ENCODE measurements at regions not wholly inside any gene's neighbourhood (a gene's known extent, or its start where the extent isn't known, plus 50 kb on each side); places are given as distances from the start of the nearest gene placed in this dataset.
"Not testable (repeated sequence)": the region's sequence is repeated elsewhere in the genome, so short reads cannot be mapped to it uniquely, and the experiment has no call there.

- in situ Hi-C loops (cut with MboI; ENCODE audit: low sequenced_read_pairs), result no loop called here
These were observed 136.9 kb upstream of the RFX3 start for GRCh38 chr9:3662671-3663070.

- in situ Hi-C loops (cut with MboI; ENCODE audit: low sequenced_read_pairs), result no loop called here
These were observed 135.1 kb upstream of the RFX3 start for GRCh38 chr9:3660936-3661335.

- in situ Hi-C loops (cut with MboI; ENCODE audit: low sequenced_read_pairs), result no loop called here
These were observed 133.8 kb upstream of the RFX3 start for GRCh38 chr9:3659647-3660046.

- in situ Hi-C loops (cut with MboI; ENCODE audit: low sequenced_read_pairs), result no loop called here
These were observed 133.2 kb upstream of the RFX3 start for GRCh38 chr9:3658964-3659363.

GRCh38 chr9:3656224-3656623 is 130.4 kb upstream of the RFX3 start:
- in situ Hi-C loops (cut with MboI; ENCODE audit: low sequenced_read_pairs), result no loop called here

GRCh38 chr9:3650994-3651622 is 125.3 kb upstream of the RFX3 start:
- in situ Hi-C loops (cut with MboI; ENCODE audit: low sequenced_read_pairs), result no loop called here

- in situ Hi-C loops (cut with MboI; ENCODE audit: low sequenced_read_pairs), result no loop called here
These were observed 123.0 kb upstream of the RFX3 start for GRCh38 chr9:3648722-3649246.

GRCh38 chr9:3648266-3648665 is 122.5 kb upstream of the RFX3 start:
- in situ Hi-C loops (cut with MboI; ENCODE audit: low sequenced_read_pairs), result no loop called here

GRCh38 chr9:3647652-3648051 is 121.9 kb upstream of the RFX3 start:
- in situ Hi-C loops (cut with MboI; ENCODE audit: low sequenced_read_pairs), result no loop called here

- in situ Hi-C loops (cut with MboI; ENCODE audit: low sequenced_read_pairs), result no loop called here
These were observed 120.4 kb upstream of the RFX3 start for GRCh38 chr9:3646226-3646625.

- in situ Hi-C loops (cut with MboI; ENCODE audit: low sequenced_read_pairs), result not testable (repeated sequence)
These were observed 116.3 kb upstream of the RFX3 start for GRCh38 chr9:3642075-3642474.

- in situ Hi-C loops (cut with MboI; ENCODE audit: low sequenced_read_pairs), result no loop called here
These were observed 103.7 kb upstream of the RFX3 start for GRCh38 chr9:3629495-3629894.

GRCh38 chr9:3628239-3628638 is 102.4 kb upstream of the RFX3 start:
- in situ Hi-C loops (cut with MboI; ENCODE audit: low sequenced_read_pairs), result no loop called here

GRCh38 chr9:3608011-3608410 is 82.2 kb upstream of the RFX3 start:
- in situ Hi-C loops (cut with MboI; ENCODE audit: low sequenced_read_pairs), result no loop called here

- in situ Hi-C loops (cut with MboI; ENCODE audit: low sequenced_read_pairs), result no loop called here
These were observed 74.9 kb upstream of the RFX3 start for GRCh38 chr9:3600672-3601071.

- in situ Hi-C loops (cut with MboI; ENCODE audit: low sequenced_read_pairs), result no loop called here
These were observed 72.0 kb upstream of the RFX3 start for GRCh38 chr9:3597792-3598191.

- in situ Hi-C loops (cut with MboI; ENCODE audit: low sequenced_read_pairs), result no loop called here
These were observed 60.3 kb upstream of the RFX3 start for GRCh38 chr9:3586066-3586465.

- in situ Hi-C loops (cut with MboI; ENCODE audit: low sequenced_read_pairs), result no loop called here
These were observed 59.8 kb upstream of the RFX3 start for GRCh38 chr9:3585606-3586005.

- in situ Hi-C loops (cut with MboI; ENCODE audit: low sequenced_read_pairs), result no loop called here
These were observed 53.0 kb upstream of the RFX3 start for GRCh38 chr9:3578786-3579185.

GRCh38 chr9:3576328-3576727 is 50.5 kb upstream of the RFX3 start:
- in situ Hi-C loops (cut with MboI; ENCODE audit: low sequenced_read_pairs), result no loop called here

- in situ Hi-C loops (cut with MboI; ENCODE audit: low sequenced_read_pairs), result no loop called here
These were observed 50.0 kb upstream of the RFX3 start for GRCh38 chr9:3575821-3576220.
